Astrocyte (in vitro differentiated cells and primary cell): ENCODE measurements at regions not wholly inside any gene's neighbourhood (a gene's known extent, or its start where the extent isn't known, plus 50 kb on each side); places are given as distances from the start of the nearest gene placed in this dataset.
A peak's percentile ranks its signal among the peaks of the same experiment; 100 is the strongest.

Experiments
- DNase-seq: peaks from one replicate; pipeline ENCODE4 v3.0.0-alpha.2; 2010; ENCODE audit warnings: low read depth
- FAIRE-seq: peaks from 2 replicates; lab custom pipeline; 2011; peaks lifted over from hg19 to GRCh38; lab: Jason Lieb, UNC
- H2AFZ ChIP-seq: 2 replicates; pipeline ENCODE4 v1.6.0; 2012; ENCODE audit warnings: low read depth, low read length, inconsistent platforms
- H3K27ac ChIP-seq: 2 replicates; pipeline ENCODE4 v1.5.1; 2011; ENCODE audit warnings: low read depth, low read length, inconsistent platforms
- H3K27me3 ChIP-seq: 2 replicates; pipeline ENCODE4 v1.6.0; 2011; ENCODE audit warnings: low read length, inconsistent platforms; ENCODE audit not compliant: insufficient read depth
- H3K36me3 ChIP-seq: 2 replicates; pipeline ENCODE4 v1.5.1; 2011; ENCODE audit warnings: low read length, inconsistent platforms; ENCODE audit not compliant: insufficient read depth
- H3K4me1 ChIP-seq: 2 replicates; pipeline ENCODE4 v1.5.1; 2011; ENCODE audit warnings: low read length, inconsistent platforms; ENCODE audit not compliant: insufficient read depth
- H3K4me2 ChIP-seq: 2 replicates; pipeline ENCODE4 v1.6.0; 2012; ENCODE audit warnings: low read length, inconsistent platforms
- H3K4me3 ChIP-seq: 2 replicates; pipeline ENCODE4 v1.5.1; 2011; ENCODE audit warnings: low read depth, mild to moderate bottlenecking, low read length, inconsistent platforms; ENCODE audit not compliant: insufficient read depth
- H3K79me2 ChIP-seq: 2 replicates; pipeline ENCODE4 v1.6.0; 2012; ENCODE audit warnings: mild to moderate bottlenecking, low read length, inconsistent platforms; ENCODE audit not compliant: insufficient read depth
- H3K9ac ChIP-seq: 2 replicates; pipeline ENCODE4 v1.6.0; 2012; ENCODE audit warnings: mild to moderate bottlenecking, low read length, inconsistent platforms
- H3K9me3 ChIP-seq: 2 replicates; pipeline ENCODE4 v1.5.1; 2012; ENCODE audit warnings: low read depth, mild to moderate bottlenecking, low read length, inconsistent platforms; ENCODE audit not compliant: insufficient read depth
- H4K20me1 ChIP-seq: 2 replicates; pipeline ENCODE4 v1.6.0; 2012; ENCODE audit warnings: low read length, inconsistent platforms; ENCODE audit not compliant: insufficient read depth
- H3K27ac Mint-ChIP-seq: one replicate; pipeline ENCODE4 v1.8.0; 2021; ENCODE audit warnings: mild to moderate bottlenecking, mixed read lengths; ENCODE audit not compliant: unreplicated experiment
- H3K27me3 Mint-ChIP-seq: one replicate; pipeline ENCODE4 v1.8.0; 2021; ENCODE audit warnings: low read depth, mixed read lengths; ENCODE audit not compliant: unreplicated experiment
- H3K36me3 Mint-ChIP-seq: one replicate; pipeline ENCODE4 v1.8.0; 2021; ENCODE audit warnings: low read depth, mixed read lengths; ENCODE audit not compliant: unreplicated experiment
- H3K4me1 Mint-ChIP-seq: one replicate; pipeline ENCODE4 v1.8.0; 2021; ENCODE audit warnings: low read depth, mixed read lengths; ENCODE audit not compliant: unreplicated experiment
- H3K4me3 Mint-ChIP-seq: one replicate; pipeline ENCODE4 v1.8.0; 2021; ENCODE audit warnings: mild to moderate bottlenecking, moderate library complexity, mixed read lengths; ENCODE audit not compliant: unreplicated experiment
- H3K9me3 Mint-ChIP-seq: one replicate; pipeline ENCODE4 v1.8.0; 2021; ENCODE audit warnings: mild to moderate bottlenecking, mixed read lengths; ENCODE audit not compliant: unreplicated experiment
- EZH2 ChIP-seq: IDR thresholded peaks from 2 replicates; pipeline ENCODE4 v1.6.1; 2012; ENCODE audit warnings: mild to moderate bottlenecking, low read length, inconsistent platforms; ENCODE audit not compliant: insufficient read depth
- TF ChIP-seq, protein P1 (sequence below): IDR thresholded peaks from 2 replicates; pipeline ENCODE4 v1.5.1; 2011; ENCODE audit warnings: low read depth, mild to moderate bottlenecking, inconsistent platforms, low read length, moderate library complexity; ENCODE audit not compliant: insufficient read depth

DNA sequence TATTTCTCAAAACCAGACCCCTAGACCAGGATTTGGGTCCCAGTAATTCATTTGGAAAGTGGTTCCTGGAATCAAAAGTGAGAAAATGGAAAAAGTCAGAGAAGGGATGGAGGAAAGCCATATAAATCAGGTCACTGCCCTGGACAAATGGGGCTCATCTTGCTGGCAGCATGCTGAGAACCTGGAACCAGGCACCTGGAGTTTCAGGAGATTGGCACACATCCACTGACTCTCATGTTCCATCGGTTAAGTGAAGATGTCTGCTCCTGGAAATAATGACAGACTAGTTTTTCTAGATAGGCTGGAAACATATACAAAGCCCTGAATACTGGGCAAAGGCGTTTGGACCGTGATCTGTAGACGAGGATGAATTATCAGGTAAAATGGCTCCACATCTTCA is 163.6 kb upstream of the HS3ST1 start:
- Histone ChIP-seq H3K9me3 (no peaks in the 10 kb centered on the region), H4K20me1 (no peaks in the 10 kb centered on the region), H3K4me1 (peaks cover 8% of the 10 kb centered on the region), H3K79me2 (no peaks in the 10 kb centered on the region), H3K9ac (no peak overlapping the region), H3K4me3 (no peak overlapping the region), H3K27me3 (no peaks in the 10 kb centered on the region), H3K4me2 (no peak overlapping the region), H3K36me3 (no peaks in the 10 kb centered on the region), H3K27ac (no peak overlapping the region), H2AFZ (no peak overlapping the region)
- H3K4me1 Mint-ChIP-seq, result peaks cover 11% of the 10 kb centered on the region
- no peaks in the 10 kb centered on the region for H3K27me3 Mint-ChIP-seq
- no peak for FAIRE-seq
- H3K27ac Mint-ChIP-seq, result no peak overlapping the region
- no peaks in the 10 kb centered on the region for H3K36me3 Mint-ChIP-seq
- TF ChIP-seq, protein P1, sequence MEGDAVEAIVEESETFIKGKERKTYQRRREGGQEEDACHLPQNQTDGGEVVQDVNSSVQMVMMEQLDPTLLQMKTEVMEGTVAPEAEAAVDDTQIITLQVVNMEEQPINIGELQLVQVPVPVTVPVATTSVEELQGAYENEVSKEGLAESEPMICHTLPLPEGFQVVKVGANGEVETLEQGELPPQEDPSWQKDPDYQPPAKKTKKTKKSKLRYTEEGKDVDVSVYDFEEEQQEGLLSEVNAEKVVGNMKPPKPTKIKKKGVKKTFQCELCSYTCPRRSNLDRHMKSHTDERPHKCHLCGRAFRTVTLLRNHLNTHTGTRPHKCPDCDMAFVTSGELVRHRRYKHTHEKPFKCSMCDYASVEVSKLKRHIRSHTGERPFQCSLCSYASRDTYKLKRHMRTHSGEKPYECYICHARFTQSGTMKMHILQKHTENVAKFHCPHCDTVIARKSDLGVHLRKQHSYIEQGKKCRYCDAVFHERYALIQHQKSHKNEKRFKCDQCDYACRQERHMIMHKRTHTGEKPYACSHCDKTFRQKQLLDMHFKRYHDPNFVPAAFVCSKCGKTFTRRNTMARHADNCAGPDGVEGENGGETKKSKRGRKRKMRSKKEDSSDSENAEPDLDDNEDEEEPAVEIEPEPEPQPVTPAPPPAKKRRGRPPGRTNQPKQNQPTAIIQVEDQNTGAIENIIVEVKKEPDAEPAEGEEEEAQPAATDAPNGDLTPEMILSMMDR, result no peak
- TF ChIP-seq EZH2, result no peak
- no peak for DNase-seq
- H3K4me3 Mint-ChIP-seq, result no peak overlapping the region
- no peaks in the 10 kb centered on the region for H3K9me3 Mint-ChIP-seq

DNA sequence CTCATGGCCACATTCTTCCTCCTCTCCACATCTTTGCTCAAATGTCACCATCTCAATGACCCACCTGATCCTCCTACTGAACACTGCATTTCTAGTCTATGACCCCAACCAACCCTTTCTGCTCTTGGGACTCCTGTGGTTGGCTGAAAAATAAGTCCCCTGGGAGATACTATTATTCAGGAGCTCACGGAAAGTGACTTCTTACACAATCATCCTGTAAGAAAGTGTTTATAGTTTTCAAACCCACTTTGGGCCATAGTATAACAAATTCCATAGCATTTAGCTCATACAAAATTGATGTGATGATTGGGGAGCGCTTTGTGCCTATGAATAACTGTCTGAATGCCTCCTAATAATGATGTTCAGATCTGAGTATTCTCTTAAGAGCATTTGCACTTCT is 161.4 kb upstream of the HS3ST1 start:
- no peak for FAIRE-seq
- H3K27ac Mint-ChIP-seq, result no peak overlapping the region
- no peaks in the 10 kb centered on the region for H3K27me3 ChIP-seq
- no peak overlapping the region for H3K27ac ChIP-seq
- H3K36me3 ChIP-seq, result no peaks in the 10 kb centered on the region
- H3K9me3 ChIP-seq, result no peaks in the 10 kb centered on the region
- no peaks in the 10 kb centered on the region for H3K27me3 Mint-ChIP-seq
- no peak overlapping the region for H3K9ac ChIP-seq
- no peaks in the 10 kb centered on the region for H3K79me2 ChIP-seq
- no peaks in the 10 kb centered on the region for H3K9me3 Mint-ChIP-seq
- no peak overlapping the region for H3K4me3 Mint-ChIP-seq
- DNase-seq, result no peak
- TF ChIP-seq, protein P1, result no peak
- TF ChIP-seq EZH2, result no peak
- peak overlapping the region; percentile 25 for H3K4me2 ChIP-seq
- H3K4me1 Mint-ChIP-seq, result peaks cover 7% of the 10 kb centered on the region
- no peaks in the 10 kb centered on the region for H3K36me3 Mint-ChIP-seq
- H4K20me1 ChIP-seq, result no peaks in the 10 kb centered on the region
- peaks cover 8% of the 10 kb centered on the region for H3K4me1 ChIP-seq
- H3K4me3 ChIP-seq, result no peak overlapping the region
- peak overlapping the region; percentile 3 for H2AFZ ChIP-seq

DNA sequence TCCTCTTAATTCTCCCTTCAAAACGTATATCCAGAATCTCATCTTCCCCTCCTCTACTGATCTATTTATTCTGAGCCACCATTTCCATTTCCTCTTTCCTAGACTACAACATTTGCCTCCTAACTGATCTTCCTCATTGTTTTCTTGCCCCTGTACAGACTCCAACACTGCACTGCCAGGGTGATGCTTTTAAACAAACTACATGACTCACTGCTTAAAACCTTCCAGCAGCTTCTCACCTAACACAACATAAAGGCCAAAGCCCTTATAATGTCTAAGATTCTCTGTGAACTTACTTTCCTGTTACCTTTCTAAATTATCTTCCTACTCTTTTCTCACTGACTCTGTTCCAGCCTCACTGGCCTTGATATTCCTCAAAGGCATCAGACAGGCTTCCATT is 161.0 kb upstream of the HS3ST1 start:
- no peaks in the 10 kb centered on the region for H3K36me3 ChIP-seq
- H3K9me3 ChIP-seq, result no peaks in the 10 kb centered on the region
- peaks cover 7% of the 10 kb centered on the region for H3K4me1 Mint-ChIP-seq
- peaks cover 8% of the 10 kb centered on the region for H3K4me1 ChIP-seq
- DNase-seq (peak; percentile 23), FAIRE-seq (no peak)
- peak overlapping the region; percentile 25 for H3K4me2 ChIP-seq
- no peak overlapping the region for H3K9ac ChIP-seq
- H3K27me3 Mint-ChIP-seq, result no peaks in the 10 kb centered on the region
- H2AFZ ChIP-seq, result peak overlapping the region; percentile 3
- H3K27ac Mint-ChIP-seq, result peak overlapping the region; percentile 35
- no peaks in the 10 kb centered on the region for H4K20me1 ChIP-seq
- H3K4me3 ChIP-seq, result no peak overlapping the region
- H3K79me2 ChIP-seq, result no peaks in the 10 kb centered on the region
- TF ChIP-seq, protein P1, result no peak
- TF ChIP-seq EZH2, result no peak
- H3K27ac ChIP-seq, result no peak overlapping the region
- H3K36me3 Mint-ChIP-seq, result no peaks in the 10 kb centered on the region
- H3K9me3 Mint-ChIP-seq, result no peaks in the 10 kb centered on the region
- H3K4me3 Mint-ChIP-seq, result no peak overlapping the region
- H3K27me3 ChIP-seq, result no peaks in the 10 kb centered on the region
